OCI-LY1 (cell line): ENCODE measurements at regions not wholly inside any gene's neighbourhood (a gene's known extent, or its start where the extent isn't known, plus 50 kb on each side); places are given as distances from the start of the nearest gene placed in this dataset.

ENCODE experiments used
- H2AFZ ChIP-seq: fragments of 200-600 bp; sonication (generic), shearing (Covaris generic); 2 replicates; pipeline ENCODE4 v1.6.0; 2014; ENCODE audit warnings: antibody characterized with exemption, mild to moderate bottlenecking, low read length
- H3F3A ChIP-seq: fragments of 200-600 bp; sonication (generic), shearing (Covaris generic); 2 replicates; pipeline ENCODE4 v1.6.0; 2014; ENCODE audit warnings: mild to moderate bottlenecking, antibody characterized with exemption, low read length, moderate library complexity; ENCODE audit not compliant: insufficient read depth
- H3K27ac ChIP-seq: fragments of 200-600 bp; sonication (generic); 2 replicates; pipeline ENCODE4 v1.5.1; 2014; ENCODE audit warnings: low read length, mixed run types, mild to moderate bottlenecking, low read depth; ENCODE audit not compliant: poor library complexity, severe bottlenecking
- H3K27me3 ChIP-seq: fragments of 200-600 bp; sonication (generic); 2 replicates; pipeline ENCODE4 v1.6.0; 2014; ENCODE audit warnings: antibody characterized with exemption, mild to moderate bottlenecking, low read length, moderate library complexity; ENCODE audit not compliant: insufficient read depth
- H3K36me3 ChIP-seq: fragments of 200-600 bp; sonication (generic); 2 replicates; pipeline ENCODE4 v1.6.1; 2014; ENCODE audit warnings: mild to moderate bottlenecking, antibody characterized with exemption, low read length, moderate library complexity, mixed read lengths; ENCODE audit not compliant: insufficient read depth
- H3K4me1 ChIP-seq: fragments of 200-600 bp; sonication (generic); 2 replicates; pipeline ENCODE4 v1.5.1; 2014; ENCODE audit warnings: mild to moderate bottlenecking, low read length, moderate library complexity; ENCODE audit not compliant: insufficient read depth, severe bottlenecking
- H3K4me2 ChIP-seq: fragments of 200-600 bp; sonication (generic), shearing (Covaris generic); 2 replicates; pipeline ENCODE4 v1.6.1; 2014; ENCODE audit warnings: low read length
- H3K4me3 ChIP-seq: fragments of 200-600 bp; sonication (generic); 2 replicates; pipeline ENCODE4 v1.5.1; 2014; ENCODE audit warnings: low read length, low read depth, mild to moderate bottlenecking, mixed read lengths; ENCODE audit not compliant: poor library complexity, severe bottlenecking
- H3K79me2 ChIP-seq: fragments of 200-600 bp; shearing (Covaris generic); 2 replicates; pipeline ENCODE4 v1.6.1; 2016; ENCODE audit warnings: mixed run types, low read length, mixed read lengths; ENCODE audit not compliant: insufficient read depth
- H3K9ac ChIP-seq: fragments of 200-600 bp; sonication (generic), shearing (Covaris generic); 2 replicates; pipeline ENCODE4 v1.6.1; 2014; ENCODE audit warnings: mild to moderate bottlenecking, low read length, mixed read lengths
- H3K9me2 ChIP-seq: fragments of 200-600 bp; sonication (generic), shearing (Covaris generic); 2 replicates; pipeline ENCODE4 v1.6.1; 2014; ENCODE audit warnings: low read depth, mild to moderate bottlenecking, low read length, mixed read lengths
- H3K9me3 ChIP-seq: fragments of 200-600 bp; shearing (Covaris generic); 2 replicates; pipeline ENCODE4 v1.6.1; 2014; ENCODE audit warnings: low read length, mixed read lengths
- H4K20me1 ChIP-seq: fragments of 200-600 bp; sonication (generic), shearing (Covaris generic); 2 replicates; pipeline ENCODE4 v1.6.0; 2016; ENCODE audit warnings: mild to moderate bottlenecking, low read length; ENCODE audit not compliant: insufficient read depth
- CTCF ChIP-seq: fragments of 200-600 bp; sonication (generic), shearing (Covaris generic); IDR thresholded peaks from 2 replicates; pipeline ENCODE4 v1.5.1; 2017; ENCODE audit warnings: mild to moderate bottlenecking, antibody characterized with exemption, low read length, moderate library complexity, mixed read lengths
- EZH2 ChIP-seq: fragments of 200-600 bp; sonication (generic), shearing (Covaris generic); IDR thresholded peaks from 2 replicates; pipeline ENCODE4 v1.8.0; 2017; ENCODE audit warnings: borderline replicate concordance, mixed run types, mild to moderate bottlenecking, antibody characterized with exemption, low read length, moderate library complexity, mixed read lengths

- Histone ChIP-seq H3K27ac (no peak overlapping the region), H3F3A (no peaks in the 10 kb centered on the region), H3K9ac (no peak overlapping the region), H2AFZ (no peak overlapping the region), H3K79me2 (no peaks in the 10 kb centered on the region), H3K9me2 (no peaks in the 10 kb centered on the region), H3K4me3 (no peak overlapping the region), H3K4me2 (no peak overlapping the region), H3K4me1 (no peaks in the 10 kb centered on the region), H3K27me3 (no peaks in the 10 kb centered on the region), H3K36me3 (no peaks in the 10 kb centered on the region), H4K20me1 (no peaks in the 10 kb centered on the region), H3K9me3 (no peaks in the 10 kb centered on the region)
- TF ChIP-seq EZH2 (no peak), CTCF (no peak)
Measured at GRCh38 chr11:23861615-23862014, 635.2 kb upstream of the LUZP2 start.

GRCh38 chr11:23865341-23865975 is 631.4 kb upstream of the LUZP2 start:
- TF ChIP-seq EZH2 (no peak), CTCF (no peak)
- H4K20me1 ChIP-seq, result no peaks in the 10 kb centered on the region
- no peak overlapping the region for H3K4me2 ChIP-seq
- no peaks in the 10 kb centered on the region for H3F3A ChIP-seq
- H3K9ac ChIP-seq, result no peak overlapping the region
- no peaks in the 10 kb centered on the region for H3K36me3 ChIP-seq
- no peak overlapping the region for H3K27ac ChIP-seq
- no peak overlapping the region for H3K4me3 ChIP-seq
- no peaks in the 10 kb centered on the region for H3K79me2 ChIP-seq
- no peaks in the 10 kb centered on the region for H3K9me3 ChIP-seq
- no peaks in the 10 kb centered on the region for H3K9me2 ChIP-seq
- H2AFZ ChIP-seq, result no peak overlapping the region
- H3K27me3 ChIP-seq, result no peaks in the 10 kb centered on the region
- no peaks in the 10 kb centered on the region for H3K4me1 ChIP-seq

- H3K4me1 ChIP-seq, result no peaks in the 10 kb centered on the region
- TF ChIP-seq EZH2 (no peak), CTCF (no peak)
- H3K27ac ChIP-seq, result no peak overlapping the region
- no peaks in the 10 kb centered on the region for H3F3A ChIP-seq
- H4K20me1 ChIP-seq, result no peaks in the 10 kb centered on the region
- H3K79me2 ChIP-seq, result no peaks in the 10 kb centered on the region
- no peaks in the 10 kb centered on the region for H3K9me2 ChIP-seq
- H3K9ac ChIP-seq, result no peak overlapping the region
- H3K27me3 ChIP-seq, result no peaks in the 10 kb centered on the region
- no peak overlapping the region for H3K4me3 ChIP-seq
- H3K9me3 ChIP-seq, result no peaks in the 10 kb centered on the region
- H3K4me2 ChIP-seq, result no peak overlapping the region
- H2AFZ ChIP-seq, result no peak overlapping the region
- no peaks in the 10 kb centered on the region for H3K36me3 ChIP-seq
Measured at GRCh38 chr11:23866641-23867040, 630.2 kb upstream of the LUZP2 start.
